GM12872 (cell line): ENCODE measurements at regions not wholly inside any gene's neighbourhood (a gene's known extent, or its start where the extent isn't known, plus 50 kb on each side); places are given as distances from the start of the nearest gene placed in this dataset.

Source experiments
- TF ChIP-seq, protein P1 (sequence below): IDR thresholded peaks from 3 replicates; pipeline ENCODE4 v1.5.1; 2011; ENCODE audit warnings: low read depth, mild to moderate bottlenecking, low read length, moderate library complexity; ENCODE audit not compliant: insufficient read depth

DNA sequence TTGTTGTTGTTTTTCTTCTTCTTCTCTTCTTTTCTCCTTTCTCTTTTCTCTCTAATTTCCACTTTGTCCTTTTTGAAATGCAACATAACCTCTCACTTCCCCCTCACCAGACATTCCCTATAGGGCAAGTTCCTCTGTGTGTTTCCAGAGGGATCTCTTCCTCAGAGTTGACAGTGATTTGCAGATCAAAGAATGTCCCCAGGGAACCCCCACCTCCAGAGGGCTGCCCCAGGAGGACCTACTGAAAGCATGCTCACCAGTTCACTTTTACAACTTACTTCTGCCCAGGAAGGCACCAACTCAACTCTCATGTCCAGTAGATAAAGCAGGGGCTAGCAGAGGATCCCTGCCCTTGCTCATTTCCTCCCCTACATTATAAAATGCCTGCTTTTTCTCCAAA lies 1648.0 kb downstream of the PCDH9 start:
- TF ChIP-seq, protein P1, sequence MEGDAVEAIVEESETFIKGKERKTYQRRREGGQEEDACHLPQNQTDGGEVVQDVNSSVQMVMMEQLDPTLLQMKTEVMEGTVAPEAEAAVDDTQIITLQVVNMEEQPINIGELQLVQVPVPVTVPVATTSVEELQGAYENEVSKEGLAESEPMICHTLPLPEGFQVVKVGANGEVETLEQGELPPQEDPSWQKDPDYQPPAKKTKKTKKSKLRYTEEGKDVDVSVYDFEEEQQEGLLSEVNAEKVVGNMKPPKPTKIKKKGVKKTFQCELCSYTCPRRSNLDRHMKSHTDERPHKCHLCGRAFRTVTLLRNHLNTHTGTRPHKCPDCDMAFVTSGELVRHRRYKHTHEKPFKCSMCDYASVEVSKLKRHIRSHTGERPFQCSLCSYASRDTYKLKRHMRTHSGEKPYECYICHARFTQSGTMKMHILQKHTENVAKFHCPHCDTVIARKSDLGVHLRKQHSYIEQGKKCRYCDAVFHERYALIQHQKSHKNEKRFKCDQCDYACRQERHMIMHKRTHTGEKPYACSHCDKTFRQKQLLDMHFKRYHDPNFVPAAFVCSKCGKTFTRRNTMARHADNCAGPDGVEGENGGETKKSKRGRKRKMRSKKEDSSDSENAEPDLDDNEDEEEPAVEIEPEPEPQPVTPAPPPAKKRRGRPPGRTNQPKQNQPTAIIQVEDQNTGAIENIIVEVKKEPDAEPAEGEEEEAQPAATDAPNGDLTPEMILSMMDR = no peak

- TF ChIP-seq, protein P1 = no peak
Measured at GRCh38 chr13:65562305-65562704, 1667.8 kb downstream of the PCDH9 start.

- TF ChIP-seq, protein P1 = no peak
Measured at GRCh38 chr13:65560936-65561335, 1669.2 kb downstream of the PCDH9 start.

DNA sequence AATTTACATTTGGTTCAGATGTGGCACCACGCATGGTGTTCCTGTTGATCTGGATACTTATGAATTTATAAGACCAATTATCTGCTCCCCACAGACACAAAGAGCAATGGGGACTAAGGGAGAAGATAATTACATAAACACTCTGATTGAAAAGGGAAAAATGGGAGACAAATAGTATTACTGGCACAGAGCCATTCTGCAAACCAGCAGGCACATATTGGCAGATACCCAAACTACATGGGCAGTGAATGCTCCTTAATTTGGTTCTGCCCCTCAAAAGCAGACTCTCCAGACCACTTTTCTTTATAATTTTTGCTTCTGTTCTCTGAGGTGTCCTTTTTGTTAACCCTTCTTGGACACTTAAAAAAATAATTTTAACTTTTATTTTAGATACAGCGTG lies 1674.2 kb downstream of the PCDH9 start:
- TF ChIP-seq, protein P1 = no peak

GRCh38 chr13:65553096-65553727 lies 1676.9 kb downstream of the PCDH9 start:
- TF ChIP-seq, protein P1 = no peak

- TF ChIP-seq, protein P1 = no peak
Measured at GRCh38 chr13:65551208-65551607, 1678.9 kb downstream of the PCDH9 start.

DNA sequence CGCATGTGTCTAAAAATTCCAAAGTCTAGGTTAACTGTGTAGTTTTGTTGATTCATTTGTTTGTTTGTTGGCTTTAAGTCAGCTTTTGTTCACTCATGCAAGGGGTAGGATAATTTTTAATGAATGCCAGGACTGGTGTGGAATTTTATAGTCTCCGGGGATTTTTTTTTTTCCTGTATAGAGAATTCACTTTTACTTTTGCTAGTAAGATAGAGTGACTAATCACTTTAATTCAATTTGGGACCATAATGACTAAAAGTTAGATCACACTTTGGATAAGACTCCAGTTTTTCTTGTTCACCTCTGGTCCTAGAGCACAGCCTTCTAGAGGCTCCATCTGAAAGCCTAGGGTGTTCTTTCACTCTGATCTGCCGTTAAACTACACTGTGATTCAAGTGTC lies 1690.0 kb downstream of the PCDH9 start:
- TF ChIP-seq, protein P1 = no peak

DNA sequence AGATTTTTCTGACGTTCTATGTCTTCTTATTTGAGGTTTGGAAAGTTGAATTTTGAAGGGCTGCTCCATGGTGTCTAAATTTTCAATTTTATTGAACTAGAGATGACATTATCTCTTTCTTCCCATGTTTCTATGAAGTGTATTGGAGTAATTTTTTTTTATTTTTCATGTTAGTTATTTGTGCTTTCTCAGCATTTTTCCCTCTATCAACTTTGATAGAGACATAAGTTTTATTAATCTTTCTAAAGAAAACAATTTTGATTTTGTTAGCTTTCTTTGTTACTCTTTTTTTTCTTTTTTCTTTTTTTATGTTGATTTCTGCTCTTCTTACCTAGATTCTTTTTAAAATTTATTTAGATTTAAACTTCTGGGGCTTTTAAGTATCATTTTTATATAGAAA lies 1694.8 kb downstream of the PCDH9 start:
- TF ChIP-seq, protein P1 = no peak
